Loucy (cell line): ENCODE measurements at regions not wholly inside any gene's neighbourhood (a gene's known extent, or its start where the extent isn't known, plus 50 kb on each side); places are given as distances from the start of the nearest gene placed in this dataset.
A peak's percentile ranks its signal among the peaks of the same experiment; 100 is the strongest.

Source experiments
- H2AFZ ChIP-seq: fragments of 200-600 bp; sonication (generic); 2 replicates; pipeline ENCODE4 v1.6.0; 2016; ENCODE audit warnings: antibody characterized with exemption, mild to moderate bottlenecking, low read length, moderate library complexity
- H3F3A ChIP-seq: fragments of 200-600 bp; 2 replicates; pipeline ENCODE4 v1.6.0; 2016; ENCODE audit warnings: antibody characterized with exemption, low read depth, mild to moderate bottlenecking
- H3K27me3 ChIP-seq: fragments of 200-600 bp; sonication (generic); 2 replicates; pipeline ENCODE4 v1.6.1; 2014; ENCODE audit warnings: low read length, mild to moderate bottlenecking; ENCODE audit not compliant: insufficient read depth, poor library complexity, severe bottlenecking
- H3K36me3 ChIP-seq: fragments of 200-600 bp; sonication (generic); 2 replicates; pipeline ENCODE4 v1.6.1; 2016; ENCODE audit warnings: low read length; ENCODE audit not compliant: insufficient read depth
- H3K4me1 ChIP-seq: fragments of 200-600 bp; sonication (generic); 2 replicates; pipeline ENCODE4 v1.5.1; 2014; ENCODE audit warnings: low read length, mild to moderate bottlenecking; ENCODE audit not compliant: insufficient read depth, poor library complexity, severe bottlenecking
- H3K4me2 ChIP-seq: fragments of 200-600 bp; sonication (generic); 2 replicates; pipeline ENCODE4 v1.6.0; 2014; ENCODE audit warnings: antibody characterized with exemption, low read length, low read depth, mild to moderate bottlenecking; ENCODE audit not compliant: poor library complexity, severe bottlenecking
- H3K4me3 ChIP-seq: fragments of 200-600 bp; sonication (generic); 2 replicates; pipeline ENCODE4 v1.5.1; 2014; ENCODE audit warnings: low read length, mild to moderate bottlenecking, mixed read lengths; ENCODE audit not compliant: poor library complexity, severe bottlenecking
- H3K79me2 ChIP-seq: fragments of 200-600 bp; sonication (generic); 2 replicates; pipeline ENCODE4 v1.6.1; 2014; ENCODE audit warnings: low read length; ENCODE audit not compliant: insufficient read depth
- H3K9ac ChIP-seq: fragments of 200-600 bp; sonication (generic); 2 replicates; pipeline ENCODE4 v1.6.0; 2014; ENCODE audit warnings: mild to moderate bottlenecking, low read depth, low read length, moderate library complexity; ENCODE audit not compliant: poor library complexity, severe bottlenecking
- H3K9me2 ChIP-seq: fragments of 200-600 bp; sonication (generic); replicated peaks from 2 replicates; pipeline ENCODE4 v1.6.1; 2016; ENCODE audit warnings: low read depth, low read length, mixed read lengths
- H3K9me3 ChIP-seq: fragments of 200-600 bp; sonication (generic); 2 replicates; pipeline ENCODE4 v1.6.1; 2014; ENCODE audit warnings: mild to moderate bottlenecking, antibody characterized with exemption, low read length, low read depth; ENCODE audit not compliant: insufficient read depth
- H4K20me1 ChIP-seq: fragments of 200-600 bp; sonication (generic); 2 replicates; pipeline ENCODE4 v1.6.0; 2014; ENCODE audit warnings: antibody characterized with exemption, low read length, mild to moderate bottlenecking; ENCODE audit not compliant: insufficient read depth, poor library complexity, severe bottlenecking
- CTCF ChIP-seq: fragments of 200-600 bp; sonication (generic); conservative IDR thresholded peaks from 2 replicates; pipeline ENCODE4 v1.5.1; 2014; ENCODE audit warnings: mild to moderate bottlenecking, antibody characterized with exemption, low read length
- EZH2phosphoT487 ChIP-seq: fragments of 200-600 bp; IDR thresholded peaks from 2 replicates; pipeline ENCODE4 v1.6.1; 2018; ENCODE audit warnings: antibody characterized with exemption, mild to moderate bottlenecking, moderate library complexity, borderline replicate concordance

GRCh38 chr10:128263891-128264688, 137.9 kb upstream of the MKI67 start:
- Histone ChIP-seq H2AFZ (peak overlapping the region; percentile 36; the same call in 1 of the 2 replicates), H3K79me2 (no peaks in the 10 kb centered on the region), H3F3A (no peaks in the 10 kb centered on the region), H3K9ac (peak overlapping the region; percentile 14), H3K9me3 (no peaks in the 10 kb centered on the region), H3K4me3 (no peak overlapping the region), H3K36me3 (no peaks in the 10 kb centered on the region), H3K9me2 (no peaks in the 10 kb centered on the region), H3K27me3 (no peaks in the 10 kb centered on the region), H3K4me2 (no peak overlapping the region), H3K4me1 (peaks cover 7% of the 10 kb centered on the region), H4K20me1 (no peaks in the 10 kb centered on the region)
- peak; percentile 80 for TF ChIP-seq CTCF
- no peak for TF ChIP-seq EZH2phosphoT487

DNA sequence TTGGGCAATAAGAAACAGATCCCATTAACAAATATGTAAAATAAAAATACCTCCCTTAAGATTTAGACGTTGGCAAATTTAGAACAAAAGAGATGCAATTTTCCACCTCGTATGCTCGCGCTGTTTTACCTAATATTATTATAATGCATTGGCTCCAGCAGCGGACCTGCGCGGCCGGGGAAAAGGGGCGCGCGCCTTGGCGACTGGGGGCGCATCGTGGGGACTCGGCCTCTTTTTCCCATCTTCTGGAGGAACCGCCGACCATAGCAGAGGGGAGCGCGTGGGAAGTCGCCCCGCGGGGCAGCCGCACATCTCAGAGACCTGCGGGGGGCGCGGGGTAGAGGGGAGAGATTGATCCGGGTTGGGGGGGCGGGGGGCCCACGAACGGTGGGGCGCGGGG, 139.4 kb upstream of the MKI67 start:
- Histone ChIP-seq H3K4me3 (no peak overlapping the region), H3K9me3 (no peaks in the 10 kb centered on the region), H4K20me1 (no peaks in the 10 kb centered on the region), H3F3A (no peaks in the 10 kb centered on the region), H3K9ac (no peak overlapping the region), H3K9me2 (no peaks in the 10 kb centered on the region), H3K79me2 (0 out of 2 replicates have a peak, but pooled peaks cover 2% of the 10 kb centered on the region), H2AFZ (no peak overlapping the region), H3K27me3 (no peaks in the 10 kb centered on the region), H3K36me3 (no peaks in the 10 kb centered on the region), H3K4me1 (peaks cover 4% of the 10 kb centered on the region), H3K4me2 (no peak overlapping the region)
- TF ChIP-seq CTCF (no peak), EZH2phosphoT487 (no peak)

- no peak overlapping the region for H3K9ac ChIP-seq
- no peaks in the 10 kb centered on the region for H4K20me1 ChIP-seq
- no peaks in the 10 kb centered on the region for H3K4me1 ChIP-seq
- 0 out of 2 replicates have a peak, but pooled peaks cover 2% of the 10 kb centered on the region for H3K79me2 ChIP-seq
- TF ChIP-seq CTCF = no peak
- no peak for TF ChIP-seq EZH2phosphoT487
- H3K9me2 ChIP-seq = no peaks in the 10 kb centered on the region
- H3K4me2 ChIP-seq = no peak overlapping the region
- H3K4me3 ChIP-seq = no peak overlapping the region
- no peaks in the 10 kb centered on the region for H3K36me3 ChIP-seq
- H2AFZ ChIP-seq = no peak overlapping the region
- H3K27me3 ChIP-seq = no peaks in the 10 kb centered on the region
- H3K9me3 ChIP-seq = no peaks in the 10 kb centered on the region
- H3F3A ChIP-seq = no peaks in the 10 kb centered on the region
Observed at GRCh38 chr10:128267581-128267980, 141.4 kb upstream of the MKI67 start.
